PC-3 (cell line): ENCODE measurements at regions not wholly inside any gene's neighbourhood (a gene's known extent, or its start where the extent isn't known, plus 50 kb on each side); places are given as distances from the start of the nearest gene placed in this dataset.

Experiments used
- ATAC-seq: fragments of 200-7000 bp; cut with Tn5 transposase; 2 replicates; pipeline ENCODE4 v1.9.1; 2020; ENCODE audit warnings: mild to moderate bottlenecking, moderate library complexity
- BruUV-seq: library from RNA; stranded (reverse); fragments of 400-500 nt; replicated peaks from 2 replicates; lab custom pipeline; 2021; lab: Mats Ljungman, UMichigan
- CTCF ChIA-PET: fragments of 300-600 bp; sonication (Branson Sonifier 250); formaldehyde crosslinking; loops from one replicate; lab custom pipeline; 2022; ENCODE audit warnings: antibody characterized with exemption; lab: Charles Lee
- POLR2A ChIA-PET: fragments of 300-600 bp; sonication (Branson Sonifier 250); formaldehyde crosslinking; loops from one replicate; lab custom pipeline; 2022; ENCODE audit warnings: antibody characterized with exemption; ENCODE audit not compliant: unreplicated experiment; lab: Charles Lee
- DNase-seq: peaks from one replicate; pipeline ENCODE4 v3.0.0-alpha.2; 2015
- H2AFZ ChIP-seq: fragments of 300-600 bp; sonication (generic); 2 replicates; pipeline ENCODE4 v1.6.0; 2016; ENCODE audit warnings: antibody characterized with exemption, low read length
- H3F3A ChIP-seq: fragments of 300-600 bp; sonication (generic); one replicate; pipeline ENCODE4 v1.6.0; 2017; ENCODE audit warnings: antibody characterized with exemption, low read length, control low read depth, mild to moderate bottlenecking; ENCODE audit not compliant: unreplicated experiment
- H3K27ac ChIP-seq: fragments of 300-600 bp; sonication (generic); 2 replicates; pipeline ENCODE4 v1.5.1; 2016; ENCODE audit warnings: mild to moderate bottlenecking, low read length
- H3K27me3 ChIP-seq: fragments of 300-600 bp; sonication (generic); 2 replicates; pipeline ENCODE4 v1.6.1; 2016; ENCODE audit warnings: low read length, mixed read lengths
- H3K36me3 ChIP-seq: fragments of 300-600 bp; sonication (generic); 2 replicates; pipeline ENCODE4 v1.6.1; 2016; ENCODE audit warnings: low read depth, mixed run types, low read length, mixed read lengths
- H3K4me1 ChIP-seq: fragments of 300-600 bp; sonication (generic); 2 replicates; pipeline ENCODE4 v1.5.1; 2016; ENCODE audit warnings: low read length; ENCODE audit not compliant: insufficient read depth
- H3K4me2 ChIP-seq: fragments of 300-600 bp; sonication (generic); 2 replicates; pipeline ENCODE4 v1.6.0; 2016; ENCODE audit warnings: low read length
- H3K4me3 ChIP-seq: fragments of 300-600 bp; sonication (generic); 2 replicates; pipeline ENCODE4 v1.5.1; 2016; ENCODE audit warnings: mild to moderate bottlenecking, low read length, mixed read lengths
- H3K79me2 ChIP-seq: fragments of 300-600 bp; sonication (generic); 2 replicates; pipeline ENCODE4 v1.6.1; 2017; ENCODE audit warnings: low read length, mixed read lengths
- H3K9ac ChIP-seq: fragments of 300-600 bp; sonication (generic); 2 replicates; pipeline ENCODE4 v1.6.0; 2016; ENCODE audit warnings: mild to moderate bottlenecking, low read length
- H3K9me2 ChIP-seq: fragments of 300-600 bp; sonication (generic); replicated peaks from 2 replicates; pipeline ENCODE4 v1.6.1; 2016; ENCODE audit warnings: mixed run types, low read length, mixed read lengths
- H3K9me3 ChIP-seq: fragments of 300-600 bp; sonication (generic); 2 replicates; pipeline ENCODE4 v1.6.1; 2016; ENCODE audit warnings: low read length, mixed read lengths
- H4K20me1 ChIP-seq: fragments of 300-600 bp; sonication (generic); 2 replicates; pipeline ENCODE4 v1.6.1; 2016; ENCODE audit warnings: low read length, mixed read lengths
- CTCF ChIP-seq: fragments of 300-600 bp; sonication (generic); conservative IDR thresholded peaks from 2 replicates; pipeline ENCODE4 v1.5.1; 2017; ENCODE audit warnings: antibody characterized with exemption, low read depth, mild to moderate bottlenecking, low read length
- EZH2 ChIP-seq: fragments of 300-600 bp; sonication (generic); IDR thresholded peaks from one replicate; pipeline ENCODE4 v1.6.1; 2017; ENCODE audit warnings: antibody characterized with exemption, mild to moderate bottlenecking, low read length; ENCODE audit not compliant: unreplicated experiment
- EZH2phosphoT487 ChIP-seq: fragments of 300-600 bp; sonication (generic); IDR thresholded peaks from 2 replicates; pipeline ENCODE4 v1.6.1; 2018; ENCODE audit warnings: mild to moderate bottlenecking, antibody characterized with exemption, low read length, borderline replicate concordance
- intact Hi-C: fragments of 100-400 bp; cut with micrococcal nuclease; formaldehyde crosslinking; loops from 2 replicates; pipeline ENCODE4 v1.9.0; 2023

GRCh38 chr12:94768398-94769046 is 118.2 kb upstream of the TMCC3 start:
- Histone ChIP-seq H2AFZ (no peak overlapping the region), H3K9me3 (no peaks in the 10 kb centered on the region), H3K4me2 (no peak overlapping the region), H3K4me3 (no peak overlapping the region), H3K27me3 (no peaks in the 10 kb centered on the region), H3F3A (no peaks in the 10 kb centered on the region), H4K20me1 (no peaks in the 10 kb centered on the region), H3K4me1 (peaks cover 2% of the 10 kb centered on the region), H3K9me2 (no peaks in the 10 kb centered on the region), H3K36me3 (no peaks in the 10 kb centered on the region), H3K27ac (no peak overlapping the region), H3K79me2 (no peaks in the 10 kb centered on the region), H3K9ac (no peak overlapping the region)
- ATAC-seq: no peak
- intact Hi-C loops: loop anchor here (10.0 kb wide), 1 partner anchor 216 kb away; no protein-coding TSS in a partner anchor
- CTCF ChIA-PET: no interaction called here
- no TSS peak for BruUV-seq
- no peak for DNase-seq
- POLR2A ChIA-PET: no interaction called here
- no peak for TF ChIP-seq EZH2phosphoT487
- TF ChIP-seq EZH2: no peak
- no peak for TF ChIP-seq CTCF

GRCh38 chr12:94767956-94768355 is 117.6 kb upstream of the TMCC3 start:
- no TSS peak for BruUV-seq
- Histone ChIP-seq H2AFZ (no peak overlapping the region), H3K9ac (no peak overlapping the region), H3K9me2 (no peaks in the 10 kb centered on the region), H3K27ac (no peak overlapping the region), H3K4me1 (peaks cover 8% of the 10 kb centered on the region), H3K36me3 (no peaks in the 10 kb centered on the region), H3K79me2 (no peaks in the 10 kb centered on the region), H4K20me1 (no peaks in the 10 kb centered on the region), H3K9me3 (no peaks in the 10 kb centered on the region), H3K27me3 (no peaks in the 10 kb centered on the region), H3K4me2 (no peak overlapping the region), H3F3A (no peaks in the 10 kb centered on the region), H3K4me3 (no peak overlapping the region)
- CTCF ChIA-PET: no interaction called here
- no peak for TF ChIP-seq EZH2
- no peak for TF ChIP-seq EZH2phosphoT487
- TF ChIP-seq CTCF: no peak
- POLR2A ChIA-PET: no interaction called here
- DNase-seq (no peak), ATAC-seq (no peak)
- intact Hi-C loops: loop anchor here (10.0 kb wide), 1 partner anchor 217 kb away; no protein-coding TSS in a partner anchor

- ATAC-seq (no peak), DNase-seq (no peak)
- intact Hi-C loops: loop anchor here (10.0 kb wide), 1 partner anchor 218 kb away; no protein-coding TSS in a partner anchor
- Histone ChIP-seq H3K27ac (no peak overlapping the region), H3K27me3 (no peaks in the 10 kb centered on the region), H3K36me3 (no peaks in the 10 kb centered on the region), H3K79me2 (no peaks in the 10 kb centered on the region), H3K4me1 (peaks cover 21% of the 10 kb centered on the region), H4K20me1 (no peaks in the 10 kb centered on the region), H3K9ac (no peak overlapping the region), H3F3A (no peaks in the 10 kb centered on the region), H3K4me3 (no peak overlapping the region), H3K9me3 (no peaks in the 10 kb centered on the region), H3K4me2 (no peak overlapping the region), H3K9me2 (no peaks in the 10 kb centered on the region), H2AFZ (no peak overlapping the region)
- ChIA-PET CTCF (no interaction called here), POLR2A (no interaction called here)
- no peak for TF ChIP-seq CTCF
- no peak for TF ChIP-seq EZH2
- no peak for TF ChIP-seq EZH2phosphoT487
- no TSS peak for BruUV-seq
These were observed 116.0 kb upstream of the TMCC3 start for GRCh38 chr12:94766397-94766796.
